ENCODE measurements at regions not wholly inside any gene's neighbourhood (a gene's known extent, or its start where the extent isn't known, plus 50 kb on each side); places are given as distances from the start of the nearest gene placed in this dataset.
A peak's percentile ranks its signal among the peaks of the same experiment; 100 is the strongest.
"Not testable (repeated sequence)": the region's sequence is repeated elsewhere in the genome, so short reads cannot be mapped to it uniquely, and the experiment has no call there.

DNA sequence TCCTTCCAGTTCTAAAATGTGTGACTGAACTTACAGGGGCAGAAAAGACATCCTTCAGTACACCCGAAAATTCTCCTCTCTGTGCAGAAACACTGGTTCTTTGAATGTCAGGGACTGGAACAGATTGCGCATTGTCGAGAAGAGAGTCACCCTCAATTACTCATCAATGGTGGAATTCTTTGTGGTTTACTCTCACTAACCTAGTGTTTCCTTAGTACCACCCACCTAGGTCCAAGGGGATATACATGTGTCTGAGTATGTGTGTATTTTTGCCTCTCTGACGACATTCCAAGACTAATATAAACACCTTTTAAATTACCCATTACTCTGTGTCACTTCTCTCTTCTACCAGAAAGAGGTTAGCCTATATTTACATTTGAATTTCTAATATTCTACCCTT lies 660.8 kb downstream of the TLE1 start:
- no peak for DNase-seq (ENCODE audit: low spot score)

- no peak for DNase-seq (ENCODE audit: low spot score)
These were observed 667.2 kb downstream of the TLE1 start for GRCh38 chr9:81022177-81022576.

GRCh38 chr9:81014945-81015344 lies 674.4 kb downstream of the TLE1 start:
- DNase-seq (ENCODE audit: low spot score), result not testable (repeated sequence)

GRCh38 chr9:81013191-81013590 lies 676.2 kb downstream of the TLE1 start:
- DNase-seq (ENCODE audit: low spot score), result not testable (repeated sequence)

DNA sequence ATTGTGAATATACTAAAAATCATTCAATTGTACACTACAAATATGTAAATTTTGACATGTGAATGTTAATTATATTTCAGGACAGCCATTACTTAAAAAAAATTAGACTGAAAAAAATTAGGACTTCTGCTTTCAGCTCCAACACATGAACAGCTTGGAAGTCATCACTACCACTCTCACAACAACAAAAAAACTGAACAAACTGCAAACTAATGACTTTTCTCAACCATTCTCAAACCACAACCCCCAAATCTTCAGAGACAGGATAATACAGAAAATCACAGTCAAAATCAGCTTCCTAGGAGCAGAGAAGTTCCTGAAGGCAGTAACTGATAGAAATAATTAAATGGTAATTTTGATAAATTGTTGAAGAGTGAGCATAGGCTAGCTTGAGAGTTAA lies 686.4 kb downstream of the TLE1 start:
- no peak for DNase-seq (ENCODE audit: low spot score)

- no peak for DNase-seq (ENCODE audit: low spot score)
These were observed 687.1 kb downstream of the TLE1 start for GRCh38 chr9:81002242-81002641.

- DNase-seq (ENCODE audit: low spot score), result no peak
These were observed 693.6 kb downstream of the TLE1 start for GRCh38 chr9:80995759-80996158.

GRCh38 chr9:80994892-80995291 lies 694.5 kb downstream of the TLE1 start:
- DNase-seq (ENCODE audit: low spot score), result no peak

DNA sequence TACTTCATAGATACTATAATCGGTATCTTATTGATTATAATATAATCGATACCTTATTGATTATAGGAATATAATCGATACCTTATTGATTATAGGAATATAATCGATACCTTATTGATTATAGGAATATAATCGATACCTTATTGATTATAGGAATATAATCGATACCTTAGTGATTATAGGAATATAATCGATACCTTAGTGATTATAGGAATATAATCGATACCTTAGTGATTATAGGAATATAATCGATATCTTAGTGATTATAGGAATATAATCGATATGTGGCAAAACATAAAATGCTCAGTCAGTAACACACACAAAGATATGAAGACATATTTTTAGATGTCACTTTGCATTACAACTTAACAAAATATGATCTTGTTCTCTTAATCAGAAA lies 703.8 kb downstream of the TLE1 start:
- not testable (repeated sequence) for DNase-seq (ENCODE audit: low spot score)

GRCh38 chr9:80976403-80976802 lies 712.9 kb downstream of the TLE1 start:
- DNase-seq (ENCODE audit: low spot score), result no peak

- not testable (repeated sequence) for DNase-seq (ENCODE audit: low spot score)
These were observed 719.0 kb downstream of the TLE1 start for GRCh38 chr9:80970377-80970776.

- no peak for DNase-seq (ENCODE audit: low spot score)
These were observed 720.7 kb downstream of the TLE1 start for GRCh38 chr9:80968611-80969010.

DNA sequence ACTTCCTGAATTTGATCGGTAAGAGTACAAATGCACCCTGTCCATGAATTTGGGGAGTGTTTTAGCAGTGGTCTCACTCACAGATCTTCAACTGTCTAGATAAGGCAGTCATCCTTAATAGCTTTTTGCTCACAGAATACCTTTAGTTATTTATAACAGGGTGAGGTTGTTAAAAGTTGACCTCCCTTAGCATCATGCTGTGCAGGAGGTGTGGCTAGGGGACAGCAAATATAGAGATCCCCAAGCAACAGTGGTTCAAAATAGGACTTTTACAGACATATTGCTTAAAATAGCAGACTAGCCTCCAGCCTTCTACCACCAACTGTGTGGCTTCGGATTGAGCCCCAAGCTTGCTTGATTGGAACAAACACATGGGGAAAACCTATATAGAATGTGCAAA lies 724.4 kb downstream of the TLE1 start:
- no peak for DNase-seq (ENCODE audit: low spot score)

DNA sequence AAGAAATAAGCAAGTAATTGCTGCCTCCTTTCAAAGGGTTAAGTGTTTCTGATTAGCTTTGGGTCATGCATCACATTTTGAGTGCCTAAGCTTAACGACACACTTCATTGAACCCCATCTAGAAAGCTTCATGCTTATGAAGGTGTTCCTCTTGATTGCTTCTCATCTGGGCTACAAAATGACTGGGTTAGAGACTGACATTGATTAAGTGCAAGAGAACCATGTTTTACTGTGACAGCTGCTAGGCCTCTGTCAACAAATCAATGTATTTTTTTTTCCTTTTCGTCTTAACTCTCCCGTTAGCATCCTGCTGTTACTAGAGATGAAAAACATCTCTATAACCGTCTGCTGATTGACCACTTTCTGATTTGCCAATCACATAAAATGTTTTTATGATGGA lies 725.0 kb downstream of the TLE1 start:
- DNase-seq (ENCODE audit: low spot score), result no peak

DNA sequence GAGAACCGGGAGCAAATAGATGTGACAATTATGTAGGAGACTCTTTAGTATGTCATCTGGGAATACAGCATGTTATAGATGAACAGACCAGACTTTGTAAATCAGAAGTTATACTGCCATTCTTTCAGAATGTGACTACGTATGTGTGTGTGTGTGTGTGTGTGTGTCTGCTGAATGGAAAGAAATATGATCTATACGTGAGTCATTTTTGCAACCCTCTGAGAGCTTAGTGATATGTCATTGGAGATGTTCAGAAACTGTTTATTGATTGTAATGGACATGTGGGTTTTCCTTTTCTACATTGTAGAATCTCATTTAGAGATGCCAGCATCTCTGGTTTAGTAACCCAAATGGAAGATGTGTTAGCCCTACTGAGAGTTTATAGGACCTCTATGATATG lies 731.5 kb downstream of the TLE1 start:
- DNase-seq (ENCODE audit: low spot score), result no peak

- no peak for DNase-seq (ENCODE audit: low spot score)
These were observed 734.8 kb downstream of the TLE1 start for GRCh38 chr9:80954521-80954920.

- peak; percentile 82 for DNase-seq (ENCODE audit: low spot score)
These were observed 736.9 kb downstream of the TLE1 start for GRCh38 chr9:80952363-80952922.

DNA sequence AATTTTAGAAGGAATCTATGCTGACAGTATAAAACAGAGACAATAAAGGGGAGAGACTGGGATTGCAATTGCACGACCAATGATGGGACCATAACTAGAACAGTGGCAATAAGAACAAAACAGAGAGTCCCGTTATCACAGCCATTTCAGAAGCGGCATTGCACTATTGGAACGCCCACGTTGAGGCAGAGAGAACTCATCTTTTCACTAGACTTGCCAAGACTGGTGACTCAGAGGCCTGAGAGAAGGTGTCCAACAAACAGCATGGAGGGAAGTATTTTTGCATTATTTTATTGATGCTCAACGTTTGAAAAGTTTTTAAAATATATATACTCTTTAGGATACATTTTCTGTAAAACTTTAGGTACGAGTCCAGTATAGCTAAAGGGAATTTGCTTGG lies 737.7 kb downstream of the TLE1 start:
- peak; percentile 15 for DNase-seq (ENCODE audit: low spot score)

- no peak for DNase-seq (ENCODE audit: low spot score)
These were observed 740.5 kb downstream of the TLE1 start for GRCh38 chr9:80948876-80949275.

DNA sequence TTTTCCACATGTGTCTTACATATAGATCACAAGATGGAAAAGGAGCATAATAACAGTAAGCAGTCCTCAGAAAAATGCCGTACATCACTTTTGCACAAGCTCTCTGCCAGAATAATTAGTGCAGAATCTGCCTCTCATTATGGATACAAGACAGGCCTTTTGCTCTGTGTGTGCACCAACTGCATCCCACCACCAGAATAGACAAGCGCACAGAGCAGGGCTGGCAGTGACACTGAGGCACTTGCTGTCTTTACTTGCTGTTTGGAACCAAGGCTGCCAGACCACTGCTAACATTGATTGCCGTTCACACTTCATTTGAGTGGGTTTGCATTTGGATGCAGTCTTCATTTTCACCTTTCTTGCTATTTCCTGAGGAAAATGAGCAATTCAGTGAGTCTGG lies 741.3 kb downstream of the TLE1 start:
- peak; percentile 27 for DNase-seq (ENCODE audit: low spot score)

DNA sequence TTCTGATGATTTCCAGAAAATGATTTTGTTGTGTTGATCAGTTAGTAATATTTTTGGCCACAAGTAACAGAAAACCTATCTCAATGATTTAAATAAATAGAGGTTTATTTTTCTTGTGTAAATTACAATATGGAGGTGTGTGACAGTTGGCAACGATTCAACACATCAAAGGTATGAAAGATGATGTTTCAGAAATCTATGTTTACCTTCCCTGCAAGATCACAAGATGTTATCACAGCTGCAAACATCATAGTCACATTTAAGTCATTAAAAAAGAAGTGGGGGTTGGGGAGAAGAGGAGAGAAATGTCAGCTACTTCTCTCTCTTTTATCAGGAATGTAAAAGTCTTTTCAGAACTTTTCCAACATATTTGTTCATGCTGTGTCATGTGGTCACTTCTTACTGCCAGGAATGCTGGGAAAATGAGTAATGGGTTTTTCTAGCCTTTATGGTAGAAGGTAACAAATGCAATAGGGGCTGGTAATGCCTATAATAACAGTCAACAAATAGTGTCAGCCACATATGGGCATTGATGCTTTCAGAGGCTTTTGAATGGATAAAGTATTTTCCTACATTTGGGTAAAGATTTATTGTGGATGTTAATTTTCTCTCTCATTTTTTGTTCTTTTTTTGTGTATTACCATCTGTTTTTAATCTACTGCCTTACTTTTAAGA lies 742.7 kb downstream of the TLE1 start:
- no peak for DNase-seq (ENCODE audit: low spot score)

DNA sequence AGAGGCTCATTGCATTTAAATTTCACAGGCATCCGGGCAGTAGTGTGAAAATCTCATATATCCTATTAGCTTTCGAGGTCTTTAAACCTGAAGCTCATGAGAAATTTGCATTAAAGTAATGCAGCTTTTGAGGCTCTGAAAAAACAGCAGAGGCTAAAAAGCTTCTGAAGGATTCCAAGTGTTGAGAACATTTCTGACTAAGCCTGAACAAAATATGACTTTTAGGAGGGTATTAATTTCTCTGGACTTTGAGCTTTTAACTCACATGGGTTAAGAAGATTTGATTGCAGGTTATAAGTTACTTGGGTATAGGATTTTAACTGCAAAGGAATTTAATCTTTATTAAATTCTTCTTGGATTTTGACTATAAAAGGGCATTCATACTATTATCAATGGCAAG lies 743.9 kb downstream of the TLE1 start:
- DNase-seq (ENCODE audit: low spot score), result no peak

DNA sequence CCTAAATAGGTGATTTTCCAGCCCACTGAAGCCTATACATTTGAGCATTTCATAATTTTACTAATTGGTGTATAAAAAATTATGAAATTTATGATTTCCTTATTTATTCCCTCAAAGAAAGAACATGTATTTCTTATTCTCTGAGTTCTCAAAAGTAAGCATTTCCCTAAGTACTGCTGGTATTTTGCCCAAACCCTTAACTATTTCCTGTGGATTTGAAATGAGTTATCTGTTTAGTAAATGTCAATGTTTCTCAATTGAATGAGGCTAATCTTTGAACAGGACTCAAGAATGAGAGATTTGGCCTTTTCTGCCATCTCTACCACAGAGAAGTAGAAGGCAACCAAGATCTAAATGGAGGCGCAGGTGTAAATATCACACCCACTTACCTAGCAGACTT lies 751.7 kb downstream of the TLE1 start:
- DNase-seq (ENCODE audit: low spot score), result no peak

- DNase-seq (ENCODE audit: low spot score), result no peak
These were observed 755.3 kb downstream of the TLE1 start for GRCh38 chr9:80934095-80934494.
